ES-I3 (cell line): ENCODE measurements at regions not wholly inside any gene's neighbourhood (a gene's known extent, or its start where the extent isn't known, plus 50 kb on each side); places are given as distances from the start of the nearest gene placed in this dataset.

Experiments used
- H3K36me3 ChIP-seq: 2 replicates; pipeline ENCODE4 v1.6.1; 2013; ENCODE audit warnings: mild to moderate bottlenecking, low read length, control low read depth, moderate library complexity; ENCODE audit not compliant: insufficient read depth
- H3K4me1 ChIP-seq: 2 replicates; pipeline ENCODE4 v1.6.1; 2013; ENCODE audit warnings: mild to moderate bottlenecking, control low read depth, low read length; ENCODE audit not compliant: insufficient read depth
- H3K9ac ChIP-seq: 2 replicates; pipeline ENCODE4 v1.6.1; 2013; ENCODE audit warnings: low read depth, mild to moderate bottlenecking, low read length, moderate library complexity
- H3K9me3 ChIP-seq: 2 replicates; pipeline ENCODE4 v1.6.1; 2013; ENCODE audit warnings: mild to moderate bottlenecking, low read length, moderate library complexity; ENCODE audit not compliant: control insufficient read depth, insufficient read depth

DNA sequence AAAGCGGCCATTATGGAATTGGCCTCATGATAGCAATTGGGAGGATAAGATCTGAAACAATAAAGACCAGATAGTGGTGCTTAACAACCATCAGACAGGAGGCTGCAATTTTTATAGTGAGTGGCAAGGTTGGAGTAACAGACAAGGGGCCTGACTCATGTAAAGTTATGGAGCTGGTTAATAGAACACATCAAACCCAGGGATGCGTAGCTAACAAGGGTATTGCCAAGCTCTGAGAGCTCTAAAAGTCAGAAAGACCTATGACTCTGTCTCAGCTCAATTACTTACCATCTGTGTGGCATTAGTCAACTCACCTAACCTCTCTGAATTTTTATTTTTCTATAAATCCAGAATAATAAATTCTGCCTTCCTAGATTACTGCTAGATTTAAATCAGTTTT, 1731.5 kb upstream of the FLRT2 start:
- Histone ChIP-seq H3K36me3 (no peaks in the 10 kb centered on the region), H3K9me3 (no peaks in the 10 kb centered on the region; the same call in 1 of the 2 replicates), H3K4me1 (no peaks in the 10 kb centered on the region), H3K9ac (no peak overlapping the region)

- no peaks in the 10 kb centered on the region for H3K36me3 ChIP-seq
- H3K4me1 ChIP-seq: no peaks in the 10 kb centered on the region
- no peaks in the 10 kb centered on the region; the same call in 1 of the 2 replicates for H3K9me3 ChIP-seq
- no peak overlapping the region for H3K9ac ChIP-seq
These were observed 1730.7 kb upstream of the FLRT2 start for GRCh38 chr14:83799233-83799632.

DNA sequence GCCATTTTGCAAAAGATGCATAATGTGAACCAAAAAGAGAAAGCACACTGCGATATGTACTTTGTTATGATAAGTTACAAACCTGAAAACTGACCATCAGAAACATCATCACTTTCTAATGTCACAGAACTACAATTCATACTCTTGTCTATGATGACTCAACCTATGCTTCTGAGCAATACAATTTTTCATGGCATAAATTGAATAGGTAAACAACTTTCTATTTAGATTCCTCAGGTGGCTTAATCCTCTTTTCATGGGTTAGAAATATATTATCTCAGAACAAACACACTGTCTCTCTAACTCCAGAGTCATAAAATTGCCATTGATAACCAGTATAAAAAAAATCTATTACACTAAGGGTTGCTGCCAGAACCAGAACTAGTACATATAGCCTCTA, 1715.0 kb upstream of the FLRT2 start:
- Histone ChIP-seq H3K9ac (no peak overlapping the region), H3K4me1 (no peaks in the 10 kb centered on the region), H3K36me3 (no peaks in the 10 kb centered on the region), H3K9me3 (no peaks in the 10 kb centered on the region)

DNA sequence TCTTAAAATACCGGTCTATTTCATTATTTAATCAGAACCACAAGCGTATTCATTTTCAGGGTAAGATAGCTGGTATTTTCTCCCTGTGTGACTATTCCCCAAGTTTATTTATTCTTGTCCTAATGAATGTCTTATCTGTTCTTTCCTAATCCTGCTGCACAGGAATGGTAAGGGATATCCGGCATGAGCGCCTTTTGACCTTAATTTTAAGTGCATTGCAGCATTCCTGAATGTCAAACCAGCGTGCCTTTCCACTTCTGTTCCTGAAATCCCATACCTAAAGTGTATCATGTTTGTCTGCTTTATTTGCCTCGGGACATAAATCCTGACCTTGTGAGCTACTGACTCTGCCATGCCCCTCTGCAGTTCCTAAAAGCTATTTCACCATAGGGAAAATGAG, 1713.2 kb upstream of the FLRT2 start:
- no peaks in the 10 kb centered on the region for H3K4me1 ChIP-seq
- no peaks in the 10 kb centered on the region for H3K9me3 ChIP-seq
- no peak overlapping the region for H3K9ac ChIP-seq
- no peaks in the 10 kb centered on the region for H3K36me3 ChIP-seq

DNA sequence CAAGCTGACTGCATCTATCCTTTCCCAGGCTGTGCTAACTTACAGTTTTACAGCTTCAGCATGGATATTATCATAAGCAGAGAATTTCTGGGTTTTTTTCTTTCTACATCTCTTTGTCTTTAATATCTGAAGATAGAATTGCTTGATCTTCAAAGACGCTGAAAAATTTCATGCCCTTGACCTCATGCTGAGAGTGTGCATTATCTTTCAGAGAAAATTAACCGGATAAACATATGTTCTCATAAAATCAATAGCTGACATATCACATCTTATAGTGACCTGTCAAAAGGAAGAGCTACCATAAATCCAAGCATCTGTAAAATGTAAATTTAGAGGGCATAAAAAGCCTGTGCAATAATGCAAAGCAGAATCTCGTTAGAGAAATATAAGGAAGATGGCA, 1704.1 kb upstream of the FLRT2 start:
- Histone ChIP-seq H3K36me3 (no peaks in the 10 kb centered on the region), H3K9me3 (no peaks in the 10 kb centered on the region), H3K4me1 (no peaks in the 10 kb centered on the region; the same call in 1 of the 2 replicates), H3K9ac (no peak overlapping the region)

GRCh38 chr14:83826838-83827237, 1703.1 kb upstream of the FLRT2 start:
- H3K4me1 ChIP-seq: no peaks in the 10 kb centered on the region; the same call in 1 of the 2 replicates
- no peaks in the 10 kb centered on the region for H3K36me3 ChIP-seq
- H3K9ac ChIP-seq: no peak overlapping the region
- H3K9me3 ChIP-seq: no peaks in the 10 kb centered on the region

- Histone ChIP-seq H3K36me3 (no peaks in the 10 kb centered on the region), H3K9me3 (no peaks in the 10 kb centered on the region), H3K4me1 (no peaks in the 10 kb centered on the region; the same call in 1 of the 2 replicates), H3K9ac (no peak overlapping the region)
These were observed 1702.6 kb upstream of the FLRT2 start for GRCh38 chr14:83827383-83827782.

DNA sequence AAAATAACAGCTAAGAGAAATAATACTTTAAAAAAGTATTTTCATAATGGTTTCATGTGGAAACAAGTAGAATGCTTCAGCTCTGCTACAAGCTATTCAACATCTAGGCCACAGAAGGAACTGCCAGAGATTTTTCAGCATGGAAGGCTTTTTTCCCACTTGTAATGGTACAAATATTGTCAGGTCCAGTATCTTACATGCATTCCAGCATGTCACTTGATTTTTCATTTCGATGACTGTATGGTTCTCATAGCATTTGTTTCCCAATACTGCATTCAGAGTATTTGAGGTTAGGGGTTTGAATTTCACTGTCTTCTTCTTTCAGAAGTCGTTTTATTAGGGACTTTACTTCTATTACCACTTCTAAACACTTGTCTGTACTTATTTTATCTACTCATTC, 1701.5 kb upstream of the FLRT2 start:
- H3K9ac ChIP-seq: no peak overlapping the region

DNA sequence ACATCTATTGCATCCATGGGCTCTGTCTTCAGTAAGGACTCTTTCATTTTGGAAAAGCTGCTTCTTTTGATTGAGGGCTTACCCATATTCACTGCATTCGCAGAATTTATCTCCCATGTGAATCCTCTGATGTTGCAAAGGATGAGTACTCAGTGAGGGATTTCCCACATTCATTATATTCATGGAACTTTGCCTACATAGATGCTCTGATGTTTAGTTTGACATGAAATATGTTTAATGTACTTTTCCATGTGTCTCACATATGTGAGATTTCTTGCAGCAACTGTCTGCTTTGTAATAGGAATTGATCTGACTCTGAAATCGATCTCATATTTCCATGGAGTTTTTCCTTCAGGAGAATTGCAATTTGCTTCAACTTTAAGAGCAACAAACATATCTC, 1699.6 kb upstream of the FLRT2 start:
- Histone ChIP-seq H3K36me3 (no peaks in the 10 kb centered on the region), H3K9ac (no peak overlapping the region), H3K9me3 (no peaks in the 10 kb centered on the region), H3K4me1 (no peaks in the 10 kb centered on the region; the same call in 1 of the 2 replicates)

More for the DNA sequence above, 1701.5 kb upstream of the FLRT2 start:
- H3K4me1 ChIP-seq: no peaks in the 10 kb centered on the region; the same call in 1 of the 2 replicates
- H3K36me3 ChIP-seq: no peaks in the 10 kb centered on the region
- no peaks in the 10 kb centered on the region for H3K9me3 ChIP-seq

GRCh38 chr14:83838226-83838625, 1691.7 kb upstream of the FLRT2 start:
- Histone ChIP-seq H3K4me1 (peaks cover 4% of the 10 kb centered on the region; the same call in 1 of the 2 replicates), H3K36me3 (no peaks in the 10 kb centered on the region), H3K9ac (no peak overlapping the region)

GRCh38 chr14:83842547-83842946, 1687.4 kb upstream of the FLRT2 start:
- Histone ChIP-seq H3K9ac (no peak overlapping the region), H3K36me3 (no peaks in the 10 kb centered on the region), H3K4me1 (peaks cover 4% of the 10 kb centered on the region; the same call in 1 of the 2 replicates), H3K9me3 (no peaks in the 10 kb centered on the region)

More at GRCh38 chr14:83838226-83838625, 1691.7 kb upstream of the FLRT2 start:
- H3K9me3 ChIP-seq: no peaks in the 10 kb centered on the region

GRCh38 chr14:83847102-83847501, 1682.8 kb upstream of the FLRT2 start:
- H3K4me1 ChIP-seq: no peaks in the 10 kb centered on the region
- H3K9ac ChIP-seq: no peak overlapping the region
- H3K36me3 ChIP-seq: no peaks in the 10 kb centered on the region
- no peaks in the 10 kb centered on the region for H3K9me3 ChIP-seq

- Histone ChIP-seq H3K9me3 (no peaks in the 10 kb centered on the region), H3K4me1 (no peaks in the 10 kb centered on the region), H3K9ac (no peak overlapping the region), H3K36me3 (no peaks in the 10 kb centered on the region)
These were observed 1679.9 kb upstream of the FLRT2 start for GRCh38 chr14:83850092-83850491.

DNA sequence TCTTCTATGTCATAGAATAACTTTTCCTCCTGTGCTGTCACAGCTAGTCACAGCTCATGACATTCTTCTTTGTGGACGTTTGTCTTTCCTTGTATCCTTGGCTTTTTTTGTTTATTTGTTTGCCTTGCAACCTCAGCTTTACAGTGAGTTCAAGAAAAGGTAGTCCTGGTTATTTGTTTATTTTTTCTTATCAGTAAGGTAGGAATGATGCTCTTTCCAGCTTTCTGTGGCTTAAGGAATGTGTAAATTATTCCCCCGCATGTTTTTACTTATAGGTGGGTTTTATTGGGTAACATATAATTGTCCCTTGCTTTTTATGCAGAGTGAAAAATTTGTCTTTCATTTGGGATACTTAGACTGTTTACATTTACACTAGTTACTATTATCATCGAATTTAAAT, 1673.6 kb upstream of the FLRT2 start:
- Histone ChIP-seq H3K36me3 (no peaks in the 10 kb centered on the region), H3K4me1 (no peaks in the 10 kb centered on the region), H3K9me3 (no peaks in the 10 kb centered on the region; the same call in 1 of the 2 replicates), H3K9ac (no peak overlapping the region)

- Histone ChIP-seq H3K4me1 (peaks cover 5% of the 10 kb centered on the region; the same call in 1 of the 2 replicates), H3K36me3 (no peaks in the 10 kb centered on the region), H3K9me3 (no peaks in the 10 kb centered on the region; the same call in 1 of the 2 replicates), H3K9ac (no peak overlapping the region)
These were observed 1669.3 kb upstream of the FLRT2 start for GRCh38 chr14:83860631-83861155.
